PC-9 (cell line): ENCODE measurements at regions not wholly inside any gene's neighbourhood (a gene's known extent, or its start where the extent isn't known, plus 50 kb on each side); places are given as distances from the start of the nearest gene placed in this dataset.

Experiments
- EZH2 ChIP-seq: fragments of 200-600 bp; sonication (generic); IDR thresholded peaks from 2 replicates; pipeline ENCODE4 v1.8.0; 2017; ENCODE audit warnings: antibody characterized with exemption, low read depth
- TF ChIP-seq, protein P1 (sequence below): fragments of 200-600 bp; sonication (generic); conservative IDR thresholded peaks from 2 replicates; pipeline ENCODE4 v1.6.1; 2017; ENCODE audit warnings: mixed run types, antibody characterized with exemption, mild to moderate bottlenecking, moderate library complexity

DNA sequence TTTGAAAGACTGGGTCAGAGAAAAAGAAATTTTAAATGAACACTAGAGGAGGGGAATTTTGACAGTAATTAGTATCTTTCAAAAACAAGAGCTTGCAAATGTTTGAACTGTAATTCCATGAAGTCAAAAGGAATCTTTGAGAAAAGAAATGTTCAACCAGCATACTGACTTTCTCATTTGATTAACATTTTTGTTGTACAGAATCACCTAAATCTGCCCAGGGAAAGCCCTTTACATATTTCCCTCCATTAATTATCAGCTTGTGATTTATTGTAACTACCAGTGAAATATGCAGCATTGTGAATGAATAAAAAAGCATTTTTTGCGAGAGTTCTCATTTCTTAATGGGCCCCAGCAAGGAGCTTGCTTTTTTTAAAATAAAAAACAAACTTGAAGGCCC, 61.2 kb upstream of the CCDC91 start:
- TF ChIP-seq, protein P1, sequence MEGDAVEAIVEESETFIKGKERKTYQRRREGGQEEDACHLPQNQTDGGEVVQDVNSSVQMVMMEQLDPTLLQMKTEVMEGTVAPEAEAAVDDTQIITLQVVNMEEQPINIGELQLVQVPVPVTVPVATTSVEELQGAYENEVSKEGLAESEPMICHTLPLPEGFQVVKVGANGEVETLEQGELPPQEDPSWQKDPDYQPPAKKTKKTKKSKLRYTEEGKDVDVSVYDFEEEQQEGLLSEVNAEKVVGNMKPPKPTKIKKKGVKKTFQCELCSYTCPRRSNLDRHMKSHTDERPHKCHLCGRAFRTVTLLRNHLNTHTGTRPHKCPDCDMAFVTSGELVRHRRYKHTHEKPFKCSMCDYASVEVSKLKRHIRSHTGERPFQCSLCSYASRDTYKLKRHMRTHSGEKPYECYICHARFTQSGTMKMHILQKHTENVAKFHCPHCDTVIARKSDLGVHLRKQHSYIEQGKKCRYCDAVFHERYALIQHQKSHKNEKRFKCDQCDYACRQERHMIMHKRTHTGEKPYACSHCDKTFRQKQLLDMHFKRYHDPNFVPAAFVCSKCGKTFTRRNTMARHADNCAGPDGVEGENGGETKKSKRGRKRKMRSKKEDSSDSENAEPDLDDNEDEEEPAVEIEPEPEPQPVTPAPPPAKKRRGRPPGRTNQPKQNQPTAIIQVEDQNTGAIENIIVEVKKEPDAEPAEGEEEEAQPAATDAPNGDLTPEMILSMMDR = no peak
- no peak for TF ChIP-seq EZH2
